ENCODE measurements at regions not wholly inside any gene's neighbourhood (a gene's known extent, or its start where the extent isn't known, plus 50 kb on each side); places are given as distances from the start of the nearest gene placed in this dataset.

DNA sequence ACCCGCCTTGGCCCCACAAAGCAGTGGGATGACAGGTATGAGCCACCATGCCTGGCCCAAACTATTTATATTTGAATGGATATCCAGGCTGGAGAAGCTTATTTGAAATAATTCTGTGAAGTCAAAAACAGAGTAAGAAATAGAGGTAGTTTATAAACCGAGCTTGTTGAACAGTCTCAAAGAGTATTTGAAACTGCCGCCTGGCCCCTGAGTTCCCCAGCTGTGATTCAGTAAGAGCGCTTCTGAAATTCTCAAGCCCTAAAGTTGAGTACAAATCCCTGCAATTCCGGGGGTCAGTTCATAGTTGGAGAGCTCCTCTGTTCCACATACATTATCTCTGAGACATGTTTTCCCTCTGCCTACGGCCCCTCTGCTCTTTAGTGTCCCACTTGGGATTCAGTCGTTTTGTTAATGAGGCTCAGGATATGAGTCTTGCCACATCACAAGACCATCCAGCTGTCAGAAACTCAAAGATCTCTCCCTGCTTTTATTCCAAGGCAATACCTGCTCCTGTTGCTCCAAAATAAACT lies 127.8 kb downstream of the SOD2 start:
- H3K9ac ChIP-seq (ENCODE audit: insufficient read depth in 1 of 2, low read depth in 2 of 2, low read length in 2 of 2), result no peak overlapping the region
- DNase-seq (ENCODE audit: extremely low read depth in 1 of 4, low spot score in 3 of 4), result no peak
- no peaks in the 10 kb centered on the region for H3K9me3 ChIP-seq (replicated peaks; ENCODE audit: control insufficient read depth, insufficient read depth, low read depth, low read length)
- no peak overlapping the region for H2AFZ ChIP-seq (ENCODE audit: low read depth, low read length)
- WGBS (ENCODE audit: insufficient coverage, low coverage, missing lambda C conversion rate), result 3% methylated on average over 7 of the region's 7 CpGs
- no peaks in the 10 kb centered on the region for H4K20me1 ChIP-seq (replicated peaks; ENCODE audit: control insufficient read depth, insufficient read depth, low read length)
- no peaks in the 10 kb centered on the region for H3K36me3 ChIP-seq (ENCODE audit: control insufficient read depth, insufficient read depth, low read length)
- BruUV-seq (replicated peaks), result no TSS peak
- H3K4me2 ChIP-seq (ENCODE audit: insufficient read depth, low read length), result no peak overlapping the region
- H3K27ac ChIP-seq (ENCODE audit: extremely low read depth, low read depth, low read length), result no peak overlapping the region
- intact Hi-C loops (cut with micrococcal nuclease), result no loop called here
- H3K4me1 ChIP-seq (replicated peaks in 1 of 2; ENCODE audit: control insufficient read depth in 2 of 2, insufficient read depth in 2 of 2, low read length in 2 of 2), result no peaks in the 10 kb centered on the region
- FAIRE-seq, result no peak
- ATAC-seq, result no peak
- POLR2A ChIA-PET, result interaction anchor here (0.7 to 1.0 kb wide), 2 partner anchors 11 to 12 kb away, joined by 4 read pairs; no protein-coding TSS in a partner anchor
- no peaks in the 10 kb centered on the region for H3K79me2 ChIP-seq (ENCODE audit: control insufficient read depth, insufficient read depth, low read length)
- TF ChIP-seq PHF21A (IDR thresholded peaks at IDR 0.05; ENCODE audit: borderline replicate concordance, low read depth) (no peak), MCM7 (IDR thresholded peaks at IDR 0.05) (no peak), SMAD4 (CRISPR knock-in tag; conservative IDR thresholded peaks at IDR 0.05) (no peak), NR2F6 (CRISPR knock-in tag; IDR thresholded peaks at IDR 0.05) (no peak), ZC3H4 (CRISPR knock-in tag; IDR thresholded peaks at IDR 0.05; ENCODE audit: borderline replicate concordance) (no peak), ZNF436 (CRISPR knock-in tag; IDR thresholded peaks at IDR 0.05) (no peak), RBM15 (IDR thresholded peaks at IDR 0.05; ENCODE audit: insufficient read depth, low read length) (no peak), NONO (IDR thresholded peaks at IDR 0.05; ENCODE audit: low read depth in 2 of 2, low read length in 1 of 2) (no peak), DPF2 (IDR thresholded peaks at IDR 0.05) (no peak), STAT5A (IDR thresholded peaks at IDR 0.05; ENCODE audit: borderline replicate concordance, low read length) (no peak), ZC3H8 (IDR thresholded peaks at IDR 0.05) (no peak)
- TF ChIP-seq, protein P1, sequence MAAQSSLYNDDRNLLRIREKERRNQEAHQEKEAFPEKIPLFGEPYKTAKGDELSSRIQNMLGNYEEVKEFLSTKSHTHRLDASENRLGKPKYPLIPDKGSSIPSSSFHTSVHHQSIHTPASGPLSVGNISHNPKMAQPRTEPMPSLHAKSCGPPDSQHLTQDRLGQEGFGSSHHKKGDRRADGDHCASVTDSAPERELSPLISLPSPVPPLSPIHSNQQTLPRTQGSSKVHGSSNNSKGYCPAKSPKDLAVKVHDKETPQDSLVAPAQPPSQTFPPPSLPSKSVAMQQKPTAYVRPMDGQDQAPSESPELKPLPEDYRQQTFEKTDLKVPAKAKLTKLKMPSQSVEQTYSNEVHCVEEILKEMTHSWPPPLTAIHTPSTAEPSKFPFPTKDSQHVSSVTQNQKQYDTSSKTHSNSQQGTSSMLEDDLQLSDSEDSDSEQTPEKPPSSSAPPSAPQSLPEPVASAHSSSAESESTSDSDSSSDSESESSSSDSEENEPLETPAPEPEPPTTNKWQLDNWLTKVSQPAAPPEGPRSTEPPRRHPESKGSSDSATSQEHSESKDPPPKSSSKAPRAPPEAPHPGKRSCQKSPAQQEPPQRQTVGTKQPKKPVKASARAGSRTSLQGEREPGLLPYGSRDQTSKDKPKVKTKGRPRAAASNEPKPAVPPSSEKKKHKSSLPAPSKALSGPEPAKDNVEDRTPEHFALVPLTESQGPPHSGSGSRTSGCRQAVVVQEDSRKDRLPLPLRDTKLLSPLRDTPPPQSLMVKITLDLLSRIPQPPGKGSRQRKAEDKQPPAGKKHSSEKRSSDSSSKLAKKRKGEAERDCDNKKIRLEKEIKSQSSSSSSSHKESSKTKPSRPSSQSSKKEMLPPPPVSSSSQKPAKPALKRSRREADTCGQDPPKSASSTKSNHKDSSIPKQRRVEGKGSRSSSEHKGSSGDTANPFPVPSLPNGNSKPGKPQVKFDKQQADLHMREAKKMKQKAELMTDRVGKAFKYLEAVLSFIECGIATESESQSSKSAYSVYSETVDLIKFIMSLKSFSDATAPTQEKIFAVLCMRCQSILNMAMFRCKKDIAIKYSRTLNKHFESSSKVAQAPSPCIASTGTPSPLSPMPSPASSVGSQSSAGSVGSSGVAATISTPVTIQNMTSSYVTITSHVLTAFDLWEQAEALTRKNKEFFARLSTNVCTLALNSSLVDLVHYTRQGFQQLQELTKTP (IDR thresholded peaks at IDR 0.05; ENCODE audit: low read depth in 1 of 2, partially characterized antibody in 2 of 2), result no peak
- TF ChIP-seq, protein P2, sequence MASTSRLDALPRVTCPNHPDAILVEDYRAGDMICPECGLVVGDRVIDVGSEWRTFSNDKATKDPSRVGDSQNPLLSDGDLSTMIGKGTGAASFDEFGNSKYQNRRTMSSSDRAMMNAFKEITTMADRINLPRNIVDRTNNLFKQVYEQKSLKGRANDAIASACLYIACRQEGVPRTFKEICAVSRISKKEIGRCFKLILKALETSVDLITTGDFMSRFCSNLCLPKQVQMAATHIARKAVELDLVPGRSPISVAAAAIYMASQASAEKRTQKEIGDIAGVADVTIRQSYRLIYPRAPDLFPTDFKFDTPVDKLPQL (IDR thresholded peaks at IDR 0.05; ENCODE audit: extremely low read depth, insufficient read length), result no peak
- TF ChIP-seq, protein P3, sequence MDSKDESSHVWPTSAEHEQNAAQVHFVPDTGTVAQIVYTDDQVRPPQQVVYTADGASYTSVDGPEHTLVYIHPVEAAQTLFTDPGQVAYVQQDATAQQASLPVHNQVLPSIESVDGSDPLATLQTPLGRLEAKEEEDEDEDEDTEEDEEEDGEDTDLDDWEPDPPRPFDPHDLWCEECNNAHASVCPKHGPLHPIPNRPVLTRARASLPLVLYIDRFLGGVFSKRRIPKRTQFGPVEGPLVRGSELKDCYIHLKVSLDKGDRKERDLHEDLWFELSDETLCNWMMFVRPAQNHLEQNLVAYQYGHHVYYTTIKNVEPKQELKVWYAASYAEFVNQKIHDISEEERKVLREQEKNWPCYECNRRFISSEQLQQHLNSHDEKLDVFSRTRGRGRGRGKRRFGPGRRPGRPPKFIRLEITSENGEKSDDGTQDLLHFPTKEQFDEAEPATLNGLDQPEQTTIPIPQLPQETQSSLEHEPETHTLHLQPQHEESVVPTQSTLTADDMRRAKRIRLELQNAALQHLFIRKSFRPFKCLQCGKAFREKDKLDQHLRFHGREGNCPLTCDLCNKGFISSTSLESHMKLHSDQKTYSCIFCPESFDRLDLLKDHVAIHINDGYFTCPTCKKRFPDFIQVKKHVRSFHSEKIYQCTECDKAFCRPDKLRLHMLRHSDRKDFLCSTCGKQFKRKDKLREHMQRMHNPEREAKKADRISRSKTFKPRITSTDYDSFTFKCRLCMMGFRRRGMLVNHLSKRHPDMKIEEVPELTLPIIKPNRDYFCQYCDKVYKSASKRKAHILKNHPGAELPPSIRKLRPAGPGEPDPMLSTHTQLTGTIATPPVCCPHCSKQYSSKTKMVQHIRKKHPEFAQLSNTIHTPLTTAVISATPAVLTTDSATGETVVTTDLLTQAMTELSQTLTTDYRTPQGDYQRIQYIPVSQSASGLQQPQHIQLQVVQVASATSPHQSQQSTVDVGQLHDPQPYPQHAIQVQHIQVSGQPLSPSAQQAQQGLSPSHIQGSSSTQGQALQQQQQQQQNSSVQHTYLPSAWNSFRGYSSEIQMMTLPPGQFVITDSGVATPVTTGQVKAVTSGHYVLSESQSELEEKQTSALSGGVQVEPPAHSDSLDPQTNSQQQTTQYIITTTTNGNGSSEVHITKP (IDR thresholded peaks at IDR 0.05; ENCODE audit: partially characterized antibody), result no peak
- in situ Hi-C loops (cut with MboI), result no loop called here
- no peak overlapping the region for H3K4me3 ChIP-seq
- peaks cover 0 to 6% of the 10 kb centered on the region in 2 experiments; a peak in 2 of 5 replicates for H3K27me3 ChIP-seq (ENCODE audit: control insufficient read depth in 2 of 2, insufficient read depth in 2 of 2, low read length in 2 of 2)
- CTCF ChIA-PET (ENCODE audit: low intra/inter-chr PET ratio), result no interaction called here
- no peaks in the 10 kb centered on the region for H3K9me1 ChIP-seq (ENCODE audit: control insufficient read depth, insufficient read depth, low read length)

Measured in K562 (cell line).